K562 (cell line): ENCODE measurements at regions not wholly inside any gene's neighbourhood (a gene's known extent, or its start where the extent isn't known, plus 50 kb on each side); places are given as distances from the start of the nearest gene placed in this dataset.

Source experiments
- ARNT ChIP-seq, 2 experiments: fragments of 450-650 bp; IDR thresholded peaks; 2 replicates each; pipeline ENCODE4 v1.6.1; 2016; ENCODE audit warnings: mild to moderate bottlenecking in 1 of 2
- CTCF ChIP-seq, 3 experiments: IDR thresholded peaks in 2 of 3; conservative IDR thresholded peaks in 1 of 3; 2 replicates each; pipeline ENCODE4 v1.5.1; 2011 to 2012; ENCODE audit warnings: low read length in 3 of 3, mild to moderate bottlenecking in 3 of 3, control low read depth in 2 of 3, improper control_type of control experiment in 1 of 3, inconsistent platforms in 1 of 3, low read depth in 1 of 3, mixed read lengths in 1 of 3, moderate library complexity in 1 of 3; ENCODE audit not compliant: insufficient read depth in 2 of 3
- NFIC ChIP-seq: fragments of 450-650 bp; IDR thresholded peaks from 2 replicates; pipeline ENCODE4 v1.6.1; 2017; ENCODE audit warnings: mild to moderate bottlenecking, inconsistent platforms
- SOX6 ChIP-seq: fragments of 450-650 bp; IDR thresholded peaks from 2 replicates; pipeline ENCODE4 v1.6.1; 2014; ENCODE audit warnings: mild to moderate bottlenecking
- TAF15 ChIP-seq: fragments of 200-400 bp; formaldehyde crosslinking; IDR thresholded peaks from 2 replicates; pipeline ENCODE4 v1.6.1; 2017; ENCODE audit warnings: mild to moderate bottlenecking, low read depth, low read length, moderate library complexity
- ZBTB33 ChIP-seq: sonication (generic); formaldehyde crosslinking; IDR thresholded peaks from 2 replicates; pipeline ENCODE4 v1.8.1; 2023; ENCODE audit warnings: mild to moderate bottlenecking, missing genetic modification reagents
- ZFP91 ChIP-seq: sonication (generic); formaldehyde crosslinking; IDR thresholded peaks from 2 replicates; pipeline ENCODE4 v1.8.0; 2022; ENCODE audit warnings: mild to moderate bottlenecking, missing genetic modification reagents
- TF ChIP-seq, protein P1 (sequence below), 2 experiments: fragments of 450-650 bp in 1 of 2; sonication (generic) in 1 of 2; formaldehyde crosslinking in 1 of 2; IDR thresholded peaks; 2 replicates each; pipeline versions ENCODE4 v1.7.1 to v1.9.0; 2016 to 2022; ENCODE audit warnings: inconsistent platforms in 1 of 2, mild to moderate bottlenecking in 1 of 2, missing genetic modification reagents in 1 of 2

DNA sequence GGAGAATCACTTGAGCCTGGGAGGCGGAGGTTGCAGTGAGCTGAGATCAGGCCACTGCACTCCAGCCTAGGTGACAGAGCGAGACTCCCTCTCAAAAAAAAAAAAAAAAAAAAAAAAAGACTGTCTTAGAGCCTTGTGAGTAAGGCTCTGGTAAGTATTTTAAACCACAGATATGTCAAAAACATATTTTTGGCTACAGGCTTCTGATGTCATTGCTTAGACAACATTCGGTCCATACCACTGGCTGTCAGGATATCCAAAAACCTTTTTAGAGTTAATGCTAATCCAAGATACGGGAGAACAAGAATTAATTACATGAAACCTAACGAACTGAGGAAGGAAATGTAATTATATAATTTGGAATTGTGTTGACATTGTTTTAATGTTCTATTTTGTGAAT is 999.5 kb upstream of the PABPC4L start:
- TF ChIP-seq NFIC (no peak), CTCF (IDR thresholded peaks at IDR 0.05 in 2 of 3, conservative IDR thresholded peaks at IDR 0.05 in 1 of 3; ENCODE audit: insufficient read depth in 2 of 3, low read depth in 1 of 3, low read length in 3 of 3) (no peak), SOX6 (no peak), ARNT (IDR thresholded peaks at IDR 0.05) (no peak), TAF15 (no peak), ZFP91 (CRISPR knock-in tag) (no peak), ZBTB33 (CRISPR knock-in tag) (no peak)
- TF ChIP-seq, protein P1, sequence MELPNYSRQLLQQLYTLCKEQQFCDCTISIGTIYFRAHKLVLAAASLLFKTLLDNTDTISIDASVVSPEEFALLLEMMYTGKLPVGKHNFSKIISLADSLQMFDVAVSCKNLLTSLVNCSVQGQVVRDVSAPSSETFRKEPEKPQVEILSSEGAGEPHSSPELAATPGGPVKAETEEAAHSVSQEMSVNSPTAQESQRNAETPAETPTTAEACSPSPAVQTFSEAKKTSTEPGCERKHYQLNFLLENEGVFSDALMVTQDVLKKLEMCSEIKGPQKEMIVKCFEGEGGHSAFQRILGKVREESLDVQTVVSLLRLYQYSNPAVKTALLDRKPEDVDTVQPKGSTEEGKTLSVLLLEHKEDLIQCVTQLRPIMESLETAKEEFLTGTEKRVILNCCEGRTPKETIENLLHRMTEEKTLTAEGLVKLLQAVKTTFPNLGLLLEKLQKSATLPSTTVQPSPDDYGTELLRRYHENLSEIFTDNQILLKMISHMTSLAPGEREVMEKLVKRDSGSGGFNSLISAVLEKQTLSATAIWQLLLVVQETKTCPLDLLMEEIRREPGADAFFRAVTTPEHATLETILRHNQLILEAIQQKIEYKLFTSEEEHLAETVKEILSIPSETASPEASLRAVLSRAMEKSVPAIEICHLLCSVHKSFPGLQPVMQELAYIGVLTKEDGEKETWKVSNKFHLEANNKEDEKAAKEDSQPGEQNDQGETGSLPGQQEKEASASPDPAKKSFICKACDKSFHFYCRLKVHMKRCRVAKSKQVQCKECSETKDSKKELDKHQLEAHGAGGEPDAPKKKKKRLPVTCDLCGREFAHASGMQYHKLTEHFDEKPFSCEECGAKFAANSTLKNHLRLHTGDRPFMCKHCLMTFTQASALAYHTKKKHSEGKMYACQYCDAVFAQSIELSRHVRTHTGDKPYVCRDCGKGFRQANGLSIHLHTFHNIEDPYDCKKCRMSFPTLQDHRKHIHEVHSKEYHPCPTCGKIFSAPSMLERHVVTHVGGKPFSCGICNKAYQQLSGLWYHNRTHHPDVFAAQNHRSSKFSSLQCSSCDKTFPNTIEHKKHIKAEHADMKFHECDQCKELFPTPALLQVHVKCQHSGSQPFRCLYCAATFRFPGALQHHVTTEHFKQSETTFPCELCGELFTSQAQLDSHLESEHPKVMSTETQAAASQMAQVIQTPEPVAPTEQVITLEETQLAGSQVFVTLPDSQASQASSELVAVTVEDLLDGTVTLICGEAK (IDR thresholded peaks at IDR 0.05): no peak
- TF ChIP-seq, protein P1 (CRISPR knock-in tag; IDR thresholded peaks at IDR 0.05): no peak
